Chondrocyte (in vitro differentiated cells): ENCODE measurements at regions not wholly inside any gene's neighbourhood (a gene's known extent, or its start where the extent isn't known, plus 50 kb on each side); places are given as distances from the start of the nearest gene placed in this dataset.

Source experiments
- DNase-seq: peaks from one replicate; pipeline ENCODE4 v3.0.0; 2021; ENCODE audit warnings: mixed read lengths, low spot score
- H3K27ac Mint-ChIP-seq: one replicate; pipeline ENCODE4 v1.8.0; 2021; ENCODE audit warnings: mild to moderate bottlenecking, moderate library complexity, mixed read lengths; ENCODE audit not compliant: unreplicated experiment
- H3K27me3 Mint-ChIP-seq: 2 replicates; pipeline ENCODE4 v1.8.0; 2021; ENCODE audit warnings: low read depth, mixed read lengths
- H3K36me3 Mint-ChIP-seq: 2 replicates; pipeline ENCODE4 v1.8.0; 2021; ENCODE audit warnings: low read depth, mixed read lengths
- H3K4me1 Mint-ChIP-seq: 2 replicates; pipeline ENCODE4 v1.8.0; 2021; ENCODE audit warnings: low read depth, mild to moderate bottlenecking, mixed read lengths
- H3K4me3 Mint-ChIP-seq: one replicate; pipeline ENCODE4 v1.8.0; 2021; ENCODE audit warnings: mild to moderate bottlenecking, moderate library complexity, mixed read lengths; ENCODE audit not compliant: unreplicated experiment
- H3K9me3 Mint-ChIP-seq: 2 replicates; pipeline ENCODE4 v1.8.0; 2021; ENCODE audit warnings: low read depth, mixed read lengths
- TF ChIP-seq, protein P1 (sequence below): fragments of 200-600 bp; sonication (generic); IDR thresholded peaks from 2 replicates; pipeline ENCODE4 v1.5.0; 2021; ENCODE audit warnings: antibody characterized with exemption, mild to moderate bottlenecking, moderate library complexity

DNA sequence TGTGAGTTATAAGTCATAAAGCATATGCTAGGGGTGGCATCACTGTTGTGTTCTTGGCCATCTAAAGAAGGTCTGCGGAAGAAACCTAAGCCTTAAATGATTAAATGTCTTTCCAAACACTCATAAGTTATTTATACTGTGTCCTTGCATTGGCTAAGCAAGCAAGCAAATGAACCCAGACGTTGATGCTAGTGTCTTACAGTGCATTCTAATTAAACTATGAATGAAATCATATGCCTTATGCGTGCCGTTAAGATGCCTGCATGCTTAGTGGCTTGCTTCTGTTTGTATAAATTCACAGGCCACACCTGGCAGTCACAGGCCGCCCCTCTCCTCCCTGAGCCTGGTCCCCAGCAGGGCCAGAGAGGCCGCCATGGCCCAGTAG is 49.9 kb downstream of the RIN2 start:
- peaks cover 22% of the 10 kb centered on the region for H3K36me3 Mint-ChIP-seq
- no peak for DNase-seq
- TF ChIP-seq, protein P1, sequence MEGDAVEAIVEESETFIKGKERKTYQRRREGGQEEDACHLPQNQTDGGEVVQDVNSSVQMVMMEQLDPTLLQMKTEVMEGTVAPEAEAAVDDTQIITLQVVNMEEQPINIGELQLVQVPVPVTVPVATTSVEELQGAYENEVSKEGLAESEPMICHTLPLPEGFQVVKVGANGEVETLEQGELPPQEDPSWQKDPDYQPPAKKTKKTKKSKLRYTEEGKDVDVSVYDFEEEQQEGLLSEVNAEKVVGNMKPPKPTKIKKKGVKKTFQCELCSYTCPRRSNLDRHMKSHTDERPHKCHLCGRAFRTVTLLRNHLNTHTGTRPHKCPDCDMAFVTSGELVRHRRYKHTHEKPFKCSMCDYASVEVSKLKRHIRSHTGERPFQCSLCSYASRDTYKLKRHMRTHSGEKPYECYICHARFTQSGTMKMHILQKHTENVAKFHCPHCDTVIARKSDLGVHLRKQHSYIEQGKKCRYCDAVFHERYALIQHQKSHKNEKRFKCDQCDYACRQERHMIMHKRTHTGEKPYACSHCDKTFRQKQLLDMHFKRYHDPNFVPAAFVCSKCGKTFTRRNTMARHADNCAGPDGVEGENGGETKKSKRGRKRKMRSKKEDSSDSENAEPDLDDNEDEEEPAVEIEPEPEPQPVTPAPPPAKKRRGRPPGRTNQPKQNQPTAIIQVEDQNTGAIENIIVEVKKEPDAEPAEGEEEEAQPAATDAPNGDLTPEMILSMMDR = no peak
- no peaks in the 10 kb centered on the region for H3K9me3 Mint-ChIP-seq
- no peak overlapping the region for H3K27ac Mint-ChIP-seq
- H3K27me3 Mint-ChIP-seq = no peaks in the 10 kb centered on the region
- H3K4me1 Mint-ChIP-seq = peaks cover 37% of the 10 kb centered on the region
- no peak overlapping the region for H3K4me3 Mint-ChIP-seq

DNA sequence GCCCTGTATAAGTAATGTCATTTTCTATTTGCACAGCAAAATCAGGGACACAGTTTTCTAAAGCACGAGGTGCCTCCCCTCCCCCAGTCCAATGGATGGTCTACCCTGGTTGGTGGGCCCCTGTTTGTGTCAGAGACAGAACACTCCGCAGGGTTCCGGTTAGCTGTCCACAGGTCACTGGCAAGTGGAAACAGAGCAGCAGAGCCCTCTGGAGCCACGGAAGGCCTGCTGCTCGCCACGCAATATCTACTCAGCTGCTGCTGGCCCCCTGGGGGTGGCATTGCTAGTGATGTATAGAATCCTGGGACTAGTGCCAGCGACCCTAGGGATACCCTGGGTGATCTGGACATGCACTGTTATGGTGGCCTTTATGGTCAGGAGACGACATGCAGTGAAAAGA is 50.4 kb downstream of the RIN2 start:
- peaks cover 42% of the 10 kb centered on the region for H3K4me1 Mint-ChIP-seq

DNA sequence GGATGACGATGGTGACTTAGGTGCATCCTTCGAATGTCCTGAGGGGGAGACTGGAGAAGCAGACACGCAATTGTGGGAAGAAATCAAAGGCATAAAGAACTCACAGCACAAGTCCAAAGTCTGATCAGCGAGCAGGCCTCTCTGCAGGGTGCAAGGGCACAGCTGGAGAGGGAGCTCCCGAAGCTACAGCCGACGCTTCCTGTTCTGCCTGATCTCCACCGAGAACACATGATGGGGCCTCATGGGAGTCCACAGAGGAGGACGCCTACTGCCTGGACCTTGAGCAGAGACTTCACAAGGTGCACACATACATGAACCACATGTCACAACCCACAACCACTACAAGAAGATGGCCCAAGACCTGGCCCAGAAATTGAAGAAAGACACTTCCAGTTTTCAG is 51.4 kb downstream of the RIN2 start:
- no peaks in the 10 kb centered on the region for H3K9me3 Mint-ChIP-seq
- H3K4me1 Mint-ChIP-seq = peaks cover 50% of the 10 kb centered on the region
- no peak overlapping the region for H3K4me3 Mint-ChIP-seq
- no peaks in the 10 kb centered on the region for H3K27me3 Mint-ChIP-seq
- peak overlapping the region; percentile 38 for H3K27ac Mint-ChIP-seq
- TF ChIP-seq, protein P1 = no peak
- no peak for DNase-seq
- H3K36me3 Mint-ChIP-seq = peaks cover 11% of the 10 kb centered on the region

More for the DNA sequence above, 50.4 kb downstream of the RIN2 start:
- H3K36me3 Mint-ChIP-seq = peaks cover 16% of the 10 kb centered on the region
- DNase-seq = no peak
- H3K9me3 Mint-ChIP-seq = no peaks in the 10 kb centered on the region
- no peaks in the 10 kb centered on the region for H3K27me3 Mint-ChIP-seq
- TF ChIP-seq, protein P1 = no peak
- no peak overlapping the region for H3K27ac Mint-ChIP-seq
- no peak overlapping the region for H3K4me3 Mint-ChIP-seq

DNA sequence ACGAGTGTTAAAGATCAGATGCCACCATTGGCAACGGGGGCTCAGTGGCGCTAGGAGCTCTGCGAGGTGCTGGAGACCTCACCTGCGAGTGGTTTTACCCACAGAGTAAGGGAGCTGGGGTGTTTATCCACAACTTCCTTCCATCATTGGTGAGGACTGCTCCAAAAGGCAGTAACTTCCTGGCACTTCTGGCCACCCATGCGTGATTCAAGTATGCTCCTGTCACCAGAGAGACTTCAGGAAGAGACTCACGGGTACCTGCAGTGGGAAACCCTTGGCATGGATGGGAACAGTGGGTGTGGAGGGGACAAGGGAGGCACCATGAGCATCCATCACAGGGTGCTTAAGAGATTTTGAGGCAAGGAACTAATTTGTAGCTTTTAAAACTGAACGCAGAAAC is 53.2 kb downstream of the RIN2 start:
- no peak for DNase-seq
- TF ChIP-seq, protein P1 = no peak

DNA sequence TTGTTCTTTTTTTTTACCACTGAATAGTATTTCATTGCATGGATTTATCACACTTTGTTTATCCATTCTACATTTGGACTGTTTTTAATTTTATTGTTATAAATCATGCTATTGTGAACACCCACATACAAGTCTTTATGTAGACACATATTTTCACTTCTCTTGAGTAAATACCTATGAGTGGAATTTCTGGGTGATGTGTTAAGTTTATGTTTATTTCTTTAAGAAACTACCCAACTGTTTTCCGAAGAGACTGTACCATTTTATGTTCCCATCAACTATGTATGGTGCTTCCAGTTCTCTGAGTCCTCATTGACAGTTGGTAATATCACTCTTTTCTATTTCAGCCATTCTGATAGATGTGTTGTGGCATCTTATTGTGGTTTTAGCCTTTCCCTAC is 54.0 kb downstream of the RIN2 start:
- Mint-ChIP-seq H3K4me3 (no peak overlapping the region), H3K36me3 (peaks cover 6% of the 10 kb centered on the region), H3K27me3 (no peaks in the 10 kb centered on the region), H3K9me3 (no peaks in the 10 kb centered on the region), H3K27ac (no peak overlapping the region), H3K4me1 (peaks cover 66% of the 10 kb centered on the region)
- no peak for DNase-seq
- TF ChIP-seq, protein P1 = no peak

More for the DNA sequence above, 53.2 kb downstream of the RIN2 start:
- Mint-ChIP-seq H3K4me1 (peaks cover 66% of the 10 kb centered on the region), H3K9me3 (no peaks in the 10 kb centered on the region), H3K27ac (no peak overlapping the region), H3K4me3 (no peak overlapping the region), H3K36me3 (peaks cover 6% of the 10 kb centered on the region), H3K27me3 (no peaks in the 10 kb centered on the region)
